ENCODE measurements at regions not wholly inside any gene's neighbourhood (a gene's known extent, or its start where the extent isn't known, plus 50 kb on each side); places are given as distances from the start of the nearest gene placed in this dataset.

DNA sequence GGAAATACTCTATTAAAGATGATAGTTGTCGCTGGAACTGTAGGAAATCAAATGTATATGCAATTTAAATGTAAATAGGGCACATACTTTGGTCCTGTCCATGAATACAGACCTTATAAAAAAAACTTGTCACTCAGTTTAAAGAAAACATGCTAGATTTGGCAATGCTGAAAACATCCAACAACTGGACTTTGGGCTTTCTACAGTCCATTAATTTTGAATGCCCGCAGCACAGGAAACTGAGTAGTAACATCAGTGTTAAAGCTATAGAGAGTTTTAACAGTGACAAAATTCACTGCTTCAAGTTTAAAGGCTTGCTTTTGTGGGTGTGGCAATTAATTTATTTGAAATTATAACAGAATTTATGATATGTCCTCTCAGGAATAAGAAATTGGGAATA lies 578.4 kb downstream of the TRIML1 start:
- Histone ChIP-seq H3K9ac (ENCODE audit: low read length) (no peak overlapping the region), H3K79me2 (ENCODE audit: low read length) (no peaks in the 10 kb centered on the region), H3K4me2 (ENCODE audit: low read length) (no peak overlapping the region), H3K27me3 (ENCODE audit: low read length) (no peaks in the 10 kb centered on the region), H3F3A (ENCODE audit: low read length, unreplicated experiment) (no peaks in the 10 kb centered on the region), H2AFZ (ENCODE audit: low read length) (no peak overlapping the region), H4K20me1 (ENCODE audit: low read length) (no peaks in the 10 kb centered on the region), H3K9me3 (ENCODE audit: low read length) (no peaks in the 10 kb centered on the region), H3K9me2 (replicated peaks; ENCODE audit: low read length) (no peaks in the 10 kb centered on the region), H3K4me3 (ENCODE audit: low read length) (no peak overlapping the region), H3K27ac (ENCODE audit: low read length) (no peak overlapping the region), H3K36me3 (ENCODE audit: low read depth, low read length) (no peaks in the 10 kb centered on the region), H3K4me1 (ENCODE audit: insufficient read depth, low read length) (no peaks in the 10 kb centered on the region)
- CTCF ChIA-PET = no interaction called here
- POLR2A ChIA-PET (ENCODE audit: unreplicated experiment) = no interaction called here
- no peak for ATAC-seq
- TF ChIP-seq EZH2 (IDR thresholded peaks at IDR 0.05; ENCODE audit: low read length, unreplicated experiment) (no peak), EZH2phosphoT487 (IDR thresholded peaks at IDR 0.05; ENCODE audit: borderline replicate concordance, low read length) (no peak)
- DNase-seq = no peak
- BruUV-seq (replicated peaks) = no TSS peak
- intact Hi-C loops (cut with micrococcal nuclease) = no loop called here

DNA sequence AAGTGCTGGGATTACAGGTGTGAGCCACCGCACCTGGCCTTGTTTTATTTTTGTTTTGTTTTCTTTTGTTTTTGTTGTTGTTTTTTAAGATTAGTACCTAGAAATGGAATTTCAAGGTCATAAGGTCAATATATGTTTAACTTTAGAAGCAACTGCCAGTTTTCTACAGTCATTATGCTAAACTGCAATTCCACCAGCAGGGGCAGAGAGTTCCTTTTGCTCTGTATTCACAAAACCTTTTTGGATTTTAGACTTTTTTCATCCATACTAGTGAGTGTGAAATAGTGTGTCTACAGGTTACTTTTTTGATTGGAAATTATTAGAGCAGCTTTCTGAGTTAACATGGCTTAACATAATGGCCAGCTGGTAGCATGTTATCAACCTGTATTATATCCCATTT lies 580.6 kb downstream of the TRIML1 start:
- Histone ChIP-seq H3K27me3 (ENCODE audit: low read length) (no peaks in the 10 kb centered on the region), H3K9me2 (replicated peaks; ENCODE audit: low read length) (no peaks in the 10 kb centered on the region), H3F3A (ENCODE audit: low read length, unreplicated experiment) (no peaks in the 10 kb centered on the region), H3K36me3 (ENCODE audit: low read depth, low read length) (no peaks in the 10 kb centered on the region), H3K4me2 (ENCODE audit: low read length) (no peak overlapping the region), H2AFZ (ENCODE audit: low read length) (no peak overlapping the region), H4K20me1 (ENCODE audit: low read length) (no peaks in the 10 kb centered on the region), H3K4me3 (ENCODE audit: low read length) (no peak overlapping the region), H3K27ac (ENCODE audit: low read length) (no peak overlapping the region), H3K9ac (ENCODE audit: low read length) (no peak overlapping the region), H3K9me3 (ENCODE audit: low read length) (no peaks in the 10 kb centered on the region), H3K79me2 (ENCODE audit: low read length) (no peaks in the 10 kb centered on the region), H3K4me1 (ENCODE audit: insufficient read depth, low read length) (no peaks in the 10 kb centered on the region)
- TF ChIP-seq EZH2phosphoT487 (IDR thresholded peaks at IDR 0.05; ENCODE audit: borderline replicate concordance, low read length) = no peak
- TF ChIP-seq EZH2 (IDR thresholded peaks at IDR 0.05; ENCODE audit: low read length, unreplicated experiment) = no peak
- TF ChIP-seq, protein P1, sequence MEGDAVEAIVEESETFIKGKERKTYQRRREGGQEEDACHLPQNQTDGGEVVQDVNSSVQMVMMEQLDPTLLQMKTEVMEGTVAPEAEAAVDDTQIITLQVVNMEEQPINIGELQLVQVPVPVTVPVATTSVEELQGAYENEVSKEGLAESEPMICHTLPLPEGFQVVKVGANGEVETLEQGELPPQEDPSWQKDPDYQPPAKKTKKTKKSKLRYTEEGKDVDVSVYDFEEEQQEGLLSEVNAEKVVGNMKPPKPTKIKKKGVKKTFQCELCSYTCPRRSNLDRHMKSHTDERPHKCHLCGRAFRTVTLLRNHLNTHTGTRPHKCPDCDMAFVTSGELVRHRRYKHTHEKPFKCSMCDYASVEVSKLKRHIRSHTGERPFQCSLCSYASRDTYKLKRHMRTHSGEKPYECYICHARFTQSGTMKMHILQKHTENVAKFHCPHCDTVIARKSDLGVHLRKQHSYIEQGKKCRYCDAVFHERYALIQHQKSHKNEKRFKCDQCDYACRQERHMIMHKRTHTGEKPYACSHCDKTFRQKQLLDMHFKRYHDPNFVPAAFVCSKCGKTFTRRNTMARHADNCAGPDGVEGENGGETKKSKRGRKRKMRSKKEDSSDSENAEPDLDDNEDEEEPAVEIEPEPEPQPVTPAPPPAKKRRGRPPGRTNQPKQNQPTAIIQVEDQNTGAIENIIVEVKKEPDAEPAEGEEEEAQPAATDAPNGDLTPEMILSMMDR (conservative IDR thresholded peaks at IDR 0.05; ENCODE audit: low read depth, low read length) = no peak; the same call in 1 of the 2 replicates
- BruUV-seq (replicated peaks) = no TSS peak
- DNase-seq = no peak
- no peak for ATAC-seq
- intact Hi-C loops (cut with micrococcal nuclease) = no loop called here
- ChIA-PET POLR2A (ENCODE audit: unreplicated experiment) (no interaction called here), CTCF (no interaction called here)

DNA sequence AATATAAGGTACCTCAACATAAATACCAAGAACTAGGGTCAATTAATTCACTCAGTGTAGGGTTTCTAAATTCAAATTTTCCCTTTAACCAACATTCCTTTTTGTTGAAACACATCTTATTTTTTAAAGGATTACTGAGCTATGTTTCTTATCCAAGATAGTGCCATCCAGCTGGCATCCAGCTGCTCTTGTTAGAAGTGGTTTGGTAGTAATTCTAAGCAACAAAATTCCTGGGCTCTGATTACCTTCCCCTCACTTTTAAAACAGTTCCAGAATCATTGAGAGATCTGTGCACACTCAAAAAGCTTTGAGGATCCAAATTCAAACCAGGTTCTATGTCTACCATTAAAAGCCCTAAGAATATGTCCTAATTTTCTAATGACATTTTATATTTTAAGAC lies 583.7 kb downstream of the TRIML1 start:
- TF ChIP-seq, protein P1 (conservative IDR thresholded peaks at IDR 0.05; ENCODE audit: low read depth, low read length) = no peak
- TF ChIP-seq EZH2 (IDR thresholded peaks at IDR 0.05; ENCODE audit: low read length, unreplicated experiment) = no peak
- no peak for TF ChIP-seq EZH2phosphoT487 (IDR thresholded peaks at IDR 0.05; ENCODE audit: borderline replicate concordance, low read length)
- ChIA-PET CTCF (no interaction called here), POLR2A (ENCODE audit: unreplicated experiment) (no interaction called here)
- no peaks in the 10 kb centered on the region for H3K27me3 ChIP-seq (ENCODE audit: low read length)
- H3K4me1 ChIP-seq (ENCODE audit: insufficient read depth, low read length) = no peaks in the 10 kb centered on the region
- H3K27ac ChIP-seq (ENCODE audit: low read length) = no peak overlapping the region
- H3K4me3 ChIP-seq (ENCODE audit: low read length) = no peak overlapping the region
- H3K9ac ChIP-seq (ENCODE audit: low read length) = no peak overlapping the region
- no peak for ATAC-seq
- no peaks in the 10 kb centered on the region for H3F3A ChIP-seq (ENCODE audit: low read length, unreplicated experiment)
- no peaks in the 10 kb centered on the region for H3K9me2 ChIP-seq (replicated peaks; ENCODE audit: low read length)
- H3K79me2 ChIP-seq (ENCODE audit: low read length) = no peaks in the 10 kb centered on the region
- intact Hi-C loops (cut with micrococcal nuclease) = no loop called here
- no peaks in the 10 kb centered on the region for H3K36me3 ChIP-seq (ENCODE audit: low read depth, low read length)
- H3K9me3 ChIP-seq (ENCODE audit: low read length) = no peaks in the 10 kb centered on the region
- no peak overlapping the region for H2AFZ ChIP-seq (ENCODE audit: low read length)
- BruUV-seq (replicated peaks) = no TSS peak
- DNase-seq = no peak
- no peak overlapping the region for H3K4me2 ChIP-seq (ENCODE audit: low read length)
- H4K20me1 ChIP-seq (ENCODE audit: low read length) = no peaks in the 10 kb centered on the region

Measured in PC-3 (cell line).